Fibroblast of lung (primary cell): ENCODE measurements at regions not wholly inside any gene's neighbourhood (a gene's known extent, or its start where the extent isn't known, plus 50 kb on each side); places are given as distances from the start of the nearest gene placed in this dataset.

ENCODE experiments used
- CTCF ChIP-seq, 2 donors: IDR thresholded peaks in 1 of 2; conservative IDR thresholded peaks in 1 of 2; 1 replicate in 1 of 2; 2 replicates in 1 of 2; pipeline ENCODE4 v1.5.1; 2011 to 2012; ENCODE audit warnings: low read length in 2 of 2, control low read depth in 1 of 2, inconsistent platforms in 1 of 2, low read depth in 1 of 2, mild to moderate bottlenecking in 1 of 2
- EZH2 ChIP-seq: IDR thresholded peaks from 2 replicates; pipeline ENCODE4 v1.5.1; 2012; ENCODE audit warnings: low read length, control low read depth, mild to moderate bottlenecking; ENCODE audit errors: missing control alignments

- no peak for TF ChIP-seq CTCF (conservative IDR thresholded peaks at IDR 0.05 in 1 of 2, IDR thresholded peaks at IDR 0.05 in 1 of 2; ENCODE audit: low read depth in 1 of 2, low read length in 2 of 2)
- TF ChIP-seq EZH2 = no peak
Measured at GRCh38 chr16:17526956-17527937, 56.5 kb upstream of the XYLT1 start.
